Endodermal cell (in vitro differentiated cells): ENCODE measurements at regions not wholly inside any gene's neighbourhood (a gene's known extent, or its start where the extent isn't known, plus 50 kb on each side); places are given as distances from the start of the nearest gene placed in this dataset.
A peak's percentile ranks its signal among the peaks of the same experiment; 100 is the strongest.

ENCODE experiments used
- DNase-seq: peaks from one replicate; pipeline ENCODE4 v3.0.0-alpha.2; 2017
- H3K27ac ChIP-seq: 2 replicates; pipeline ENCODE4 v1.5.1; 2013; ENCODE audit warnings: mild to moderate bottlenecking, low read depth, low read length, moderate library complexity
- H3K27me3 ChIP-seq: 2 replicates; pipeline ENCODE4 v1.6.1; 2013; ENCODE audit warnings: mild to moderate bottlenecking, low read length, moderate library complexity; ENCODE audit not compliant: insufficient read depth, control insufficient read depth, poor library complexity, severe bottlenecking
- H3K36me3 ChIP-seq: 2 replicates; pipeline ENCODE4 v1.7.0; 2013; ENCODE audit warnings: mild to moderate bottlenecking, low read length, moderate library complexity; ENCODE audit not compliant: control insufficient read depth, insufficient read depth
- H3K4me1 ChIP-seq: one replicate; pipeline ENCODE4 v1.7.0; 2013; ENCODE audit warnings: low read length; ENCODE audit not compliant: control insufficient read depth, insufficient read depth
- H3K4me3 ChIP-seq: 2 replicates; pipeline ENCODE4 v1.5.1; 2013; ENCODE audit warnings: mild to moderate bottlenecking, low read length, moderate library complexity
- H3K9ac ChIP-seq: 2 replicates; pipeline ENCODE4 v1.6.1; 2013; ENCODE audit warnings: mild to moderate bottlenecking, low read length, moderate library complexity; ENCODE audit not compliant: poor library complexity, severe bottlenecking; ENCODE audit errors: extremely low read depth
- H3K9me3 ChIP-seq: 2 replicates; pipeline ENCODE4 v1.6.1; 2013; ENCODE audit warnings: mild to moderate bottlenecking, low read length, moderate library complexity; ENCODE audit not compliant: control insufficient read depth
- H3K27ac Mint-ChIP-seq: 2 replicates; pipeline ENCODE4 v1.8.0; 2020; ENCODE audit warnings: mixed read lengths
- H3K27me3 Mint-ChIP-seq: 2 replicates; pipeline ENCODE4 v1.8.0; 2021; ENCODE audit warnings: mild to moderate bottlenecking, mixed read lengths; ENCODE audit not compliant: insufficient read depth
- H3K36me3 Mint-ChIP-seq: 2 replicates; pipeline ENCODE4 v1.8.0; 2020; ENCODE audit warnings: low read depth, mixed read lengths
- H3K4me1 Mint-ChIP-seq: 2 replicates; pipeline ENCODE4 v1.8.0; 2020; ENCODE audit warnings: mixed read lengths
- H3K4me3 Mint-ChIP-seq: 2 replicates; pipeline ENCODE4 v1.8.0; 2020; ENCODE audit warnings: mild to moderate bottlenecking, moderate library complexity, mixed read lengths
- H3K9me3 Mint-ChIP-seq: 2 replicates; pipeline ENCODE4 v1.8.0; 2020; ENCODE audit warnings: mild to moderate bottlenecking, mixed read lengths
- CTCF ChIP-seq: fragments of 200-600 bp; sonication (generic); conservative IDR thresholded peaks from 2 replicates; pipeline ENCODE4 v1.5.0; 2021; ENCODE audit warnings: antibody characterized with exemption, mild to moderate bottlenecking
- WGBS, 2 experiments: methylation state at CpG; one replicate each; pipeline versions ENCODE4 v1.1.5 to v1.1.7; 2013; ENCODE audit warnings: missing lambda C conversion rate in 2 of 2, mixed read lengths in 1 of 2; ENCODE audit not compliant: insufficient coverage in 1 of 2, insufficient read length in 1 of 2; 5-methylcytosine and 5-hydroxymethylcytosine counted together

GRCh38 chr14:71240866-71241520 is 333.7 kb downstream of the PCNX1 start:
- H3K4me3 Mint-ChIP-seq = no peak overlapping the region
- Histone ChIP-seq H3K27ac (no peak overlapping the region), H3K27me3 (no peaks in the 10 kb centered on the region), H3K4me1 (peaks cover 10% of the 10 kb centered on the region), H3K9ac (no peak overlapping the region), H3K36me3 (no peaks in the 10 kb centered on the region), H3K9me3 (no peaks in the 10 kb centered on the region), H3K4me3 (no peak overlapping the region)
- no peak for TF ChIP-seq CTCF
- no peaks in the 10 kb centered on the region for H3K36me3 Mint-ChIP-seq
- no peaks in the 10 kb centered on the region for H3K27me3 Mint-ChIP-seq
- H3K27ac Mint-ChIP-seq = no peak overlapping the region
- H3K9me3 Mint-ChIP-seq = no peaks in the 10 kb centered on the region
- peaks cover 21% of the 10 kb centered on the region for H3K4me1 Mint-ChIP-seq
- DNase-seq = peak; percentile 53

GRCh38 chr14:71242237-71242748 is 335.0 kb downstream of the PCNX1 start:
- Histone ChIP-seq H3K36me3 (no peaks in the 10 kb centered on the region), H3K4me3 (no peak overlapping the region), H3K27ac (no peak overlapping the region), H3K27me3 (no peaks in the 10 kb centered on the region), H3K4me1 (peaks cover 10% of the 10 kb centered on the region), H3K9ac (no peak overlapping the region), H3K9me3 (peaks cover 4% of the 10 kb centered on the region)
- TF ChIP-seq CTCF = no peak
- 91 to 93% methylated on average over 2 to 4 of the region's 4 CpGs for WGBS, 2 experiments
- H3K27ac Mint-ChIP-seq = no peak overlapping the region
- peaks cover 21% of the 10 kb centered on the region for H3K4me1 Mint-ChIP-seq
- H3K9me3 Mint-ChIP-seq = peaks cover 3% of the 10 kb centered on the region
- no peak overlapping the region for H3K4me3 Mint-ChIP-seq
- no peak for DNase-seq
- no peaks in the 10 kb centered on the region for H3K36me3 Mint-ChIP-seq
- no peaks in the 10 kb centered on the region for H3K27me3 Mint-ChIP-seq

GRCh38 chr14:71243697-71244096 is 336.4 kb downstream of the PCNX1 start:
- Mint-ChIP-seq H3K4me3 (no peak overlapping the region), H3K9me3 (peaks cover 8% of the 10 kb centered on the region)

More at GRCh38 chr14:71243697-71244096, 336.4 kb downstream of the PCNX1 start:
- no peaks in the 10 kb centered on the region for H3K27me3 Mint-ChIP-seq
- Histone ChIP-seq H3K4me3 (no peak overlapping the region), H3K27ac (no peak overlapping the region), H3K9me3 (peaks cover 4% of the 10 kb centered on the region), H3K27me3 (no peaks in the 10 kb centered on the region), H3K4me1 (peaks cover 10% of the 10 kb centered on the region), H3K36me3 (no peaks in the 10 kb centered on the region), H3K9ac (no peak overlapping the region)
- no peak for DNase-seq
- H3K27ac Mint-ChIP-seq = no peak overlapping the region
- 88% methylated on average over 1 of the region's 1 CpG; no CpG with 5 or more reads in 1 of the 2 experiments for WGBS, 2 experiments
- no peaks in the 10 kb centered on the region for H3K36me3 Mint-ChIP-seq
- peaks cover 21% of the 10 kb centered on the region for H3K4me1 Mint-ChIP-seq
- no peak for TF ChIP-seq CTCF
